ENCODE measurements at regions not wholly inside any gene's neighbourhood (a gene's known extent, or its start where the extent isn't known, plus 50 kb on each side); places are given as distances from the start of the nearest gene placed in this dataset.
"Not testable (repeated sequence)": the region's sequence is repeated elsewhere in the genome, so short reads cannot be mapped to it uniquely, and the experiment has no call there.

DNA sequence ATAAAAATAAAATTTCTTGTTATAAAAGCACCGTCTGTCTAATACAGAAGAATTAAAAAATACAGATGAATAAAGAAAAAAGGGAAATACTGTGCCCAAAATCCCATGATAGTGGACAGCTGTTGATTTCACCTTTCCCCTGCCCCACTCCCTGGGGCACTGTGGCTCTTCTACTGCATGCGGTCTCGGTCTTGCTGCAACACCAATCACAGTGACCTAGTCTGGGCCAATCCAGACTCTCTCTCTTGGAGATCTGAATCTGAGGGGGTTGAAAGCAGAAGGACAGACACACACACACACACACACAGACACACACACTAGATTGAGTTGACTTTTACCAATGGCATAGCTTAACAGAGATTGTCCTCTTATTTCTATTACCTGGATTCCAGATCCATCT is 70.5 kb upstream of the FYN start:
- DNase-seq (ENCODE audit: insufficient read length) (no peak), FAIRE-seq (no peak)
- TF ChIP-seq POLR2A (IDR thresholded peaks at IDR 0.05; ENCODE audit: low read depth, low read length) (no peak), TAF1 (IDR thresholded peaks at IDR 0.05; ENCODE audit: borderline replicate concordance, low read depth, low read length) (no peak), POLR2AphosphoS5 (IDR thresholded peaks at IDR 0.05; ENCODE audit: low read depth, low read length) (no peak)

DNA sequence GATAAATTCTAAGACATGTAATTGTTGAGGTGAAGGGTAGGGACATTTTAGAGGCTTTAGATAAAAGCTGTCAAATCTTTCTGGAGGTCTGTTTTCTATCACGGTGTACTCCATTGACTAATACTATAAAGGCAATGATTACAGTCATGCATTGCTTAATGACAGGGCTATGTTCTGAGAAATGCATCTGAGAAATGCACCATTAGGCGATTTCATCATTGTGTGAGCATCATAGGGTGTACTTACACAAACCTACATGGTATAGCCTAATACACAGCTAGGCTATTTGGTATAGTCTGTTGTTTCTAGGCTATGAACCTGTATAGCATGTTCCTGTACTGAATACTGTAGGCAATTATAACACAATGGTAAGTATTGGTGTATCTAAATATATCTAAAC is 71.3 kb upstream of the FYN start:
- FAIRE-seq (no peak), DNase-seq (ENCODE audit: insufficient read length) (no peak)
- no peak for TF ChIP-seq POLR2A (IDR thresholded peaks at IDR 0.05; ENCODE audit: low read depth, low read length)
- TF ChIP-seq TAF1 (IDR thresholded peaks at IDR 0.05; ENCODE audit: borderline replicate concordance, low read depth, low read length): no peak

DNA sequence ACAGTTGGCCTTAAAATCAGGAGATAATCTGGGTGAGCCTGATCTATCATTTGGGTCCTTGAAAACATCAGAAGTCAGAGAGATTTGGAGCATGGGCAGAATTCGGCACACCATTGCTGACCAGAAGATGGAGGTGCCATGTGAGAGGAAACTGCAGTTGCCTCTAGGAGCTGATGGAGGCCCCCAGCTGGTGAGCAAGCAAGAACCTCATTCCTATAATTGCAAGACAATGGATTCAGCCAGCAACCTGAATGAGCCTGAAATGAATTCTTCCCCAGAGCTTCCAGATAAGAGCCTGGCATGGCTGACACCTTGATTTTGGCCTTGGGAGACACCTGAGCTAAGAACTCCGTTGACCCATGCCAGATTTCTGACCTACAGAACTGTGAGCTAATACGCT is 76.3 kb upstream of the FYN start:
- DNase-seq (ENCODE audit: insufficient read length) (no peak), FAIRE-seq (no peak)
- no peak for TF ChIP-seq TAF1 (IDR thresholded peaks at IDR 0.05; ENCODE audit: borderline replicate concordance, low read depth, low read length)
- no peak for TF ChIP-seq POLR2A (IDR thresholded peaks at IDR 0.05; ENCODE audit: low read depth, low read length)
- TF ChIP-seq POLR2AphosphoS5 (IDR thresholded peaks at IDR 0.05; ENCODE audit: low read depth, low read length): no peak

DNA sequence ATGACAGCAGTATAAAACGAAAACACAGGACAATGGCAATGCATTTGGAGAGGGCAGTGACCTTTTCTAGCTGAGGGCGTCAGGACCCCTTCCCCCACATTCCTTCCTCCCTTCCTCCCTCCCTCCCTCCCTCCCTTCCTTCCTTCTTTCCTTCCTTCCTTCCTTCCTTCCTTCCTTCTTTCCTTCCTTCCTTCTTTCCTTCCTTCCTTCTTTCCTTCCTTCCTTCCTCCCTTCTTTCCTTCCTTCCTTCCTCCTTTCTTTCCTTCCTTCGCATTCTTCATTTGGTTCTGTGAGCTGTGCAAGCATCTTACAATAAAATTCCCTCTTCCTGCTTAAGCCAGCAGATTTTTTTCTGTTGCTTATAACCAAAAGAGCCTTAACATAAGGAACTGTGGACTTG is 76.7 kb upstream of the FYN start:
- not testable (repeated sequence) for DNase-seq (ENCODE audit: insufficient read length); FAIRE-seq

DNA sequence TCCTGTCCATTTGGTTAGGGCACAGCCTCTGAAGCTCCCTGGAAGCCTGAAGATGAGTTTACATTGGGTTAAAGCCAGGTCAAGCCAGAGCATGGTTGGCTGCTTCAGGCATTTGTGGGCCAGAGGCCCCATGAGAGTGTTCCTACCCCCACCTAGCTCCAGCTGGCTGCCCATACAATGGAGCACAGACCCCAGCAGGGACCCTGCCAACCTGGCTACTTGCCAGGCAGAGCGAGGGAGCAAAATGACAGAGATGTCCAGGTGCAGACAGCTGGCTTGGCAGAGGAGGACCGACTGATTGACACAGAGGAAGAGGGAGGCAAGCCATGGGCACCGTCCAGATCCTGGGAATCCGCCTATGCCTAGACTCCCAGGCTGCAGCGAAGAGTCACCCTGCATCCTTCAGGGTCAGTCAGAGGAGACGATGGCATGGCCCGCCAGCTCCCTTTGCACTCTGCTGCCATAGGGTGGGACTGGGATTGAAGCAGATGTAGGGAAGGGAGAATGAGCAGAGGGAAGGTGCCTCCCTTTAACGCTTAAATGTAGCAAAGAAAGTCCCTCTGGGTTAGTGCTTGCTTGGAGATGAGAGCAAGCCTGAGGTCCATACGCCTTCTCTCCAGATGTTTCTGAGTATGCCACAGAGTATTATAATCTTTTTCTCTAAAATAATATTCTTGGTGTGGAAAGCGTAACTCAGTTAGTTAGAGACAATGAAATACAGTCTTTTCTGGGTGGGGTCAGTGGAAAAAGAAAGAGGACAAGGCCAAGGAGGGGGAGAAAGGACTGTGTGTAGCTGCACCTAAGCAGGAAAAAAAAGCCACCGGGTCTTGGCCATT is 77.6 kb upstream of the FYN start:
- FAIRE-seq: no peak
- no peak for DNase-seq (ENCODE audit: insufficient read length)
- TF ChIP-seq TAF1 (IDR thresholded peaks at IDR 0.05; ENCODE audit: borderline replicate concordance, low read depth, low read length): no peak
- TF ChIP-seq POLR2AphosphoS5 (IDR thresholded peaks at IDR 0.05; ENCODE audit: low read depth, low read length): no peak
- no peak for TF ChIP-seq POLR2A (IDR thresholded peaks at IDR 0.05; ENCODE audit: low read depth, low read length)

DNA sequence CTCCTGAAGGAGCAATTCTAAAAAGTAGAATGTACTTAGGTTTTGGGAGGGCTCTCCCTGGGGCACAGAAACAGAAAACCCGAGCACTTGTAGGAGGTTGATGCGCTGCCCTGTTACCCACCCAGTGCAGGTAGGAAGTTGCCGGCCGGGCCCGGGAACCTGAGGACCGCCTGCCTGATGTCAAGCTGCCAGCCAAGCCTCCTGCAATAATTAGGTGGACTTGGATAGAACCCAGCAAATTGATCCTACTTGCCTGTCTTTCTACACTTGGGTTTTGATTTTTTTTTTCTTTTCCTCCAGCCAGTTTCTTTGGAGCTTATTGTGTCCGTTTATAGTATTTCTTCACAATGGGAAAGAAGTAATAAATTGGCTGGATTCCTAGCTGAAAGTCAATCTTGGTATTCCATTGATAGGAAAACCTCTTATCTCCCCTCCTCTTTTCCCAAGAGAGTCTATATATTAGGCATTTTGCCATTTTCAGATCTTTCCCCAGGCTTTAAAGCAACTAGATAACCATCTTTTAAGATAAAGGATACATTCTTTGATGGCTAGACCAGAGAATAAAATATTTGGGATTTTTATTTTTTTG is 78.3 kb upstream of the FYN start:
- FAIRE-seq (no peak), DNase-seq (ENCODE audit: insufficient read length) (no peak)
- TF ChIP-seq TAF1 (IDR thresholded peaks at IDR 0.05; ENCODE audit: borderline replicate concordance, low read depth, low read length): no peak

DNA sequence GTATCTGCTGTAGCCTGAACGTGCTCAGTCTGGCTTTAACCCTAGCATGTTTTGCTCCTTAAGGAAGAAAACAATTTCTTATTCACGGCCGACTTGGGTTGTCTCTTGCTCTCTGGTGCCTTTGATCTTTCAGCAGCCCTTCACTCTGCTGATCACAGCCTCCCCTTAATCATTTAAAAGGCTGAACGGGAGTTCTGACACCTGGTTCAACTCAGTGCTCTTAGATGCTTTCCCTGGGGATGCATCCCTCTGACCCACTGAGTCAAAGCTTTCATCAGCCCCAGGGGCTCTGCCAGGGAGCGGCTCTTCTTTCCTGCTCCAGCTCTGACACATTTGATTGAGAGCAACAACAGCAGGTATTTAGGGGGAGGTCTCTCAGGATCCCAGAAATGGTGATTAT is 79.0 kb upstream of the FYN start:
- FAIRE-seq: no peak
- no peak for TF ChIP-seq POLR2AphosphoS5 (IDR thresholded peaks at IDR 0.05; ENCODE audit: low read depth, low read length)
- TF ChIP-seq POLR2A (IDR thresholded peaks at IDR 0.05; ENCODE audit: low read depth, low read length): no peak
- no peak for TF ChIP-seq TAF1 (IDR thresholded peaks at IDR 0.05; ENCODE audit: borderline replicate concordance, low read depth, low read length)

DNA sequence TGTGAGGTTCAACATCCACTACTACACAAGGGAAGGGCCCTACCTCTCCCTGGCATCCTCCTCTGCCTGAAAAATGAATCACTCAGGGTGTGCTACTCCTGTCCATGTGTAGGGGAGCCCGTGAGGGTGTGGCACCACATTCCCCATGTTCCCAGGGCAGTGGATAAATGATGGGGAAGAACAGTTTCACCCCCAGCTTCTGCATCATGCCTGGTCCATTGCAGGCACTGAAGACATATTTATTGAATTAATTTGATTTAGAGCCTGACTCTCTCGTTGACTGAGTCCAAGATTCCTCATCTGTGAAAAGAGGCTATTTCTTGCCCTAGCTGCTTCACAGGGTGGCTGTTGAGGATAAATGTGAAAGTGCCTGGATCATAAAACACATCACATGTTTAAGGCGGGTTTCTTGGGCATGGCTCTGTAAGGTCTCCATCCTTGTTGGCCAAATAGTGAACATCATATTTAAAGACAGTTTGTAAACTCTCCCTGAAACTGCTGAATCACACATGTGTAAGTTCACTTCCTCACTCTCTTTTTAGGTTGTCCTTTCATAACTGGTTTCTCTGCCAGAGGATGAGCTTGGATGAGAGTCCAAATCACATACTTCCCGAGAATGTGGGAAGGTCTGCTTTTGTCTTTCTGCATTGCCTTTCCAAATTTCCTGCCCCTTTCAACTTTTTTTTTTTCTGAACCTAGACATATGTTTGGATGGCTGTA is 79.7 kb upstream of the FYN start:
- FAIRE-seq (no peak), DNase-seq (ENCODE audit: insufficient read length) (no peak)
- no peak for TF ChIP-seq POLR2AphosphoS5 (IDR thresholded peaks at IDR 0.05; ENCODE audit: low read depth, low read length)
- TF ChIP-seq POLR2A (IDR thresholded peaks at IDR 0.05; ENCODE audit: low read depth, low read length): no peak
- no peak for TF ChIP-seq TAF1 (IDR thresholded peaks at IDR 0.05; ENCODE audit: borderline replicate concordance, low read depth, low read length)

More for the DNA sequence above, 79.0 kb upstream of the FYN start:
- no peak for DNase-seq (ENCODE audit: insufficient read length)

DNA sequence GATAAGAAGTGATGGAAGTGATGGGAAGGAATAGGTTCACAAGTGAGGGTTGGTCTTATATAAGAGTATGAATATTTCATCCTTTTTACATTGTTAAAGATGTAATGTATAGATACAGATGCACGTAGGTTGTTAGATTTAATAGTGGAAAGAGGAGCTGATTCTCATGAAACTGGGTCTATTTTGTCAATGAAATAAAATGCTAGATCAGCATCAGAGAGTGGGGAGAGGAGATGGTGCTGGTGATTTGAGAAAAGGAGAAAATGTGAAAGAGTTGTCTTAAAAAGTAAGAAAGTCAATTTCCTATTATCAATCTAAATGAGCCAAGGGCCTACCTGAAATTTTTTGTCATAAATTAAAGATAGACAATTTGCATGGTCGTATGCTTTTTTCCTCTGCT is 82.8 kb upstream of the FYN start:
- no peak for DNase-seq (ENCODE audit: insufficient read length)
- TF ChIP-seq TAF1 (IDR thresholded peaks at IDR 0.05; ENCODE audit: borderline replicate concordance, low read depth, low read length) (no peak), POLR2A (IDR thresholded peaks at IDR 0.05; ENCODE audit: low read depth, low read length) (no peak), POLR2AphosphoS5 (IDR thresholded peaks at IDR 0.05; ENCODE audit: low read depth, low read length) (no peak)
- FAIRE-seq: no peak

DNA sequence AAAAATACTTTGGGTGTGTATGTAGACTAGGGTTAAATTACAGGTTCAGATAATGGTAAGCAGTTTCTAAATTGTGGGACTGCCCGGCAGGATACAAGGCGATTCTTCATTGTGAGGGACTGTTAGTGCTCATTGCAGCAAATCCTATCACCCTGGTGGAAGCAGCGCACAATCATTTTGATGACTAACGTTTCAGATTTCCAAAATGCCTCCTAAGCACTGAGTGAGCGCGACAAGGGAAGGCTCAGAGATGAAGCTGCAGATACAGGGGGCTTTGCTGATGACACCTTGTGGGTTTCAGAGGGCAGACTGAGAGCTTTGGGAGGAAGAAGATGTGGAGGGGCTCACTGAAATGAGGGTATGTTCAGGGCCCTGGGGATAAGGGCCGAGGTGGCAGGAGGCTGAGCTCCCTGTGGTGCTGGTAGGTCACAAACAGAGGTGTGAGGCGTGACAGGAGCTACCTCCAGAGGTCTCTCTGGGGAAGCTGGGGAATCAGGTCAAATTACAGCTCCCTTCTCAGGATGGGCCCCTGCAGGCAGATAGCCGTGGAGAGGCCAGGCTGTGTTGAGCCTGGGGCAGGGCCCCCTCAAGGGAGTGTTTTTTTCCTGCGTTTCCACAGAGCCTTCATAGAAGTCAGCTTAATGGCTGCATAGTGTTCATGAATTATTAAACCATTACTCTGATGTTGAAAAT is 84.5 kb upstream of the FYN start:
- TF ChIP-seq TAF1 (IDR thresholded peaks at IDR 0.05; ENCODE audit: borderline replicate concordance, low read depth, low read length) (no peak), POLR2AphosphoS5 (IDR thresholded peaks at IDR 0.05; ENCODE audit: low read depth, low read length) (no peak), POLR2A (IDR thresholded peaks at IDR 0.05; ENCODE audit: low read depth, low read length) (no peak)
- DNase-seq (ENCODE audit: insufficient read length) (no peak), FAIRE-seq (no peak)

DNA sequence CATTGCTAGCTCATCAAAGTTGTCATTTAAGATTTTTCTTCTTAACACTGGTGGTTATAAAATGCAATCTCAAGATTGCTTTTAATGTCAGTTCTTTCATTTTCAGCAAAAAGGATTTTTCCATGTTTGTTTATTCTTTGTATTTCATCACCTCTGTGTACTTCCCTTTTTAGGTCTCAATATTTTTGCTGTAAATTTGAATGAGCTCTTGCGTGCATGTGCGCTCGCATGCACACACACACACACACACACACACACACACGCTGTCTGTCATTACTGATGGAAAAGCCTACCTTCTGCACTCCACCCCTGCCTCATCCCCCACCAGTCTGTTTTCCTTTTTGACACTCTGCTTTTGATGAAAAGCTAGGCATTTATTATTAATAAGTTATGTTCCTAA is 85.3 kb upstream of the FYN start:
- no peak for DNase-seq (ENCODE audit: insufficient read length)
- TF ChIP-seq POLR2AphosphoS5 (IDR thresholded peaks at IDR 0.05; ENCODE audit: low read depth, low read length) (no peak), TAF1 (IDR thresholded peaks at IDR 0.05; ENCODE audit: borderline replicate concordance, low read depth, low read length) (no peak), POLR2A (IDR thresholded peaks at IDR 0.05; ENCODE audit: low read depth, low read length) (no peak)
- FAIRE-seq: no peak

All from GM12892 (cell line).